ENCODE measurements at regions not wholly inside any gene's neighbourhood (a gene's known extent, or its start where the extent isn't known, plus 50 kb on each side); places are given as distances from the start of the nearest gene placed in this dataset.
"Not testable (repeated sequence)": the region's sequence is repeated elsewhere in the genome, so short reads cannot be mapped to it uniquely, and the experiment has no call there.

DNA sequence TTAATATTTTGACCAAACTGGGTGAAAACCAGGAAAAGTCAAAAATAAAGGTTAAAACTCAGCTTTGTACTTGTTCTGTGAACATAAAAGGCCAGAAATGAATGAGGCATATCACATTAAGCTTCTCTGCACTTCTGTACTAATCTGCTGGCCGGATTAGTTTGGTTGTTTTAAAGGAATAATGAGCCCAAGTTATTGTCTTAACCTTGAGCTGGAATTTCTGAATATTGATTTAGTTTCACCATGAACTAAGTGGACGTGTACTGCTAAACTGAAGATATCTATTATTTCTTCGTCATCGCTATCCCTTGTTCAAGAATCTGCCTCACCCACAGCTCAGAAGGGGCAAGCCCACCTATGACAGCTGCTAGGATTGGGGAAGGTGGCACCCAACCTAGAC lies 101.1 kb upstream of the FRMD4A start:
- no peak for TF ChIP-seq CTCF (IDR thresholded peaks at IDR 0.05; ENCODE audit: insufficient read depth, low read depth, low read length)
- H3K4me3 ChIP-seq (ENCODE audit: low read depth, low read length) = no peak overlapping the region
- DNase-seq (ENCODE audit: low read depth) = no peak

DNA sequence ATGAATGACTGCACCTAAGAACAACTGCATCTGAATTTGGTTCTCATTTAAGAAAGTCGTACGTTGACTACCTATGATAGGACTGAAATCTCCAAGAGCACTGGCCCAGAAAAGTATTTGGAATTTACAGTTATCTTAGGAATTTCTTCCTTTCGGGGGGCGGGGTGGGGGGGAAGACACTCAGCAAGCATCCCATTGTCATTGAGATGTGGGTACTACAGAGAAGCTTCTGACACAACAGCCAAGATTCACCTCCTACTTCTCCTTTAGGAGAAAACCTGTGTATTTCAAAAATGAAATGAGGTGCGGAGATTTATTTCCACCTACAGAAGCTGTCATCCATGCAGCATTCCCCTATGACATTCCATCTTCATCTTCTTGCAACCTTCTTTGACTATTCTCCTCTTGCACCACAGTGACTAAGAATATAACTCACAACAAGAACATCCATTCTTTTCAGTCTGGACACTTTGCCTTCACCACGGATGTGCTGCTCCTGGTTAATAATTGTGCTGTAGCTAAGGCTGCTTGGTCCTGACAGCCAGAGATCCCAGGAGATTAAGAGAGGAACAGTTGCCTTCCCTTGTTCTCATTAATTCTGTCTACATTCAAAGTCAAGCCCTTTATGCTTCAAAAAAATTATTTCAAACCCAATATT lies 98.4 kb upstream of the FRMD4A start:
- DNase-seq (ENCODE audit: low read depth) = no peak
- H3K4me3 ChIP-seq (ENCODE audit: low read depth, low read length) = no peak overlapping the region
- TF ChIP-seq CTCF (IDR thresholded peaks at IDR 0.05; ENCODE audit: insufficient read depth, low read depth, low read length) = no peak

GRCh38 chr10:14425034-14425433 lies 94.3 kb upstream of the FRMD4A start:
- no peak for TF ChIP-seq CTCF (IDR thresholded peaks at IDR 0.05; ENCODE audit: insufficient read depth, low read depth, low read length)
- DNase-seq (ENCODE audit: low read depth) = no peak

DNA sequence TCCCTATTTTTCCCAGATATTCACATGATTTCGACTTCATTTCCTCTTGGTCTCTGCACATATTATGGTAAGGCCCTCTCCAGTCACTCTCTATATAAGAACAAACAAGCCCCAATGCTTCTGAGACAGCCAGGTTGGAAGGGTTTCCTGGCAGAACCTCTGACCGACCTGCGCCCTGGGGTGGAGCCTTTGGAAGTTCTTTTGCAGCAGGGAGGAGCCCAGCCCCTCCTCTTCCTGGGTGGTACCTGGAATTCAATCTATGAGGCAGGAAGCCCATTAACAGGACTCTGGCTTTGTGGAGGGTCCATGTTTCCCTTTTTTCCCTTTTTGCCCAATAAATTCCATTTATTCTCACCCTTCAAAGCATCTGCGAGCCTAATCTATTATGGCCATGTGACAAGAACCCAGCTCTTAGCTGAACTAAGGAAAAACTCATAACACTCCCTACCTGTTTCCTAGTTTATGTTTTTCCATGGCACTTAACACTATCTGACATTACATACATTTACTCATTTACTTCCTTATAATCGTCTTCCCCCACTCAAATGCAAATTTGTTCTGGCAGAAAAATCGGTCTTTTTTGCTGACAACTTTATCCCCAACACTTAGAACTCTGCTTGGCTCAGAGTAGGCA lies 92.5 kb upstream of the FRMD4A start:
- TF ChIP-seq CTCF (IDR thresholded peaks at IDR 0.05; ENCODE audit: insufficient read depth, low read depth, low read length) = no peak
- no peak for DNase-seq (ENCODE audit: low read depth)

More at GRCh38 chr10:14425034-14425433, 94.3 kb upstream of the FRMD4A start:
- no peak overlapping the region for H3K4me3 ChIP-seq (ENCODE audit: low read depth, low read length)

GRCh38 chr10:14422431-14422830 lies 91.7 kb upstream of the FRMD4A start:
- DNase-seq (ENCODE audit: low read depth) = no peak
- H3K4me3 ChIP-seq (ENCODE audit: low read depth, low read length) = no peak overlapping the region
- no peak for TF ChIP-seq CTCF (IDR thresholded peaks at IDR 0.05; ENCODE audit: insufficient read depth, low read depth, low read length)

More for the DNA sequence above, 92.5 kb upstream of the FRMD4A start:
- no peak overlapping the region for H3K4me3 ChIP-seq (ENCODE audit: low read depth, low read length)

- no peak for DNase-seq (ENCODE audit: low read depth)
These were observed 91.2 kb upstream of the FRMD4A start for GRCh38 chr10:14421941-14422340.

GRCh38 chr10:14417336-14417735 lies 86.6 kb upstream of the FRMD4A start:
- DNase-seq (ENCODE audit: low read depth); H3K4me3 ChIP-seq (ENCODE audit: low read depth, low read length): not testable (repeated sequence)

More at GRCh38 chr10:14421941-14422340, 91.2 kb upstream of the FRMD4A start:
- TF ChIP-seq CTCF (IDR thresholded peaks at IDR 0.05; ENCODE audit: insufficient read depth, low read depth, low read length) = no peak
- H3K4me3 ChIP-seq (ENCODE audit: low read depth, low read length) = no peak overlapping the region
